ENCODE measurements at regions not wholly inside any gene's neighbourhood (a gene's known extent, or its start where the extent isn't known, plus 50 kb on each side); places are given as distances from the start of the nearest gene placed in this dataset.
"Not testable (repeated sequence)": the region's sequence is repeated elsewhere in the genome, so short reads cannot be mapped to it uniquely, and the experiment has no call there.

DNA sequence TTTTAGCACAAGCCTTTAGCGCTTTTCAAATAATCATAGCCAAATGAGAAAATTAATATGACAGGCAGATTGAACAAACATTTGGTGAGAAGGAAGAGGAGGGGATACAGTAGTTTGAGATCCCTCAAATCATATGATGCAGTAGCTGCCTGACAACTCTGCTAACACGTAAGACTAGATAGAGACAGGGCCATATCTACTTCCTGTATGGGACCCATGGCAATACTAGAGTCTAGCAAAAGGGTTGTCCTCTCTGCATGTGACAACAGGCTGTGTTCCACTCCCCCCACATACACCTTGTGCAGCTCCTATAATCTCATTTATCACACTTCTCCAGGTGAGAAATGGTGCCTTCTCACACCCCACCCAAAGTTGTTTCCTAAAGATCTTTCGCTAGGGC, 106.3 kb upstream of the NBPF26 start:
- not testable (repeated sequence) for DNase-seq (ENCODE audit: low read depth)

DNA sequence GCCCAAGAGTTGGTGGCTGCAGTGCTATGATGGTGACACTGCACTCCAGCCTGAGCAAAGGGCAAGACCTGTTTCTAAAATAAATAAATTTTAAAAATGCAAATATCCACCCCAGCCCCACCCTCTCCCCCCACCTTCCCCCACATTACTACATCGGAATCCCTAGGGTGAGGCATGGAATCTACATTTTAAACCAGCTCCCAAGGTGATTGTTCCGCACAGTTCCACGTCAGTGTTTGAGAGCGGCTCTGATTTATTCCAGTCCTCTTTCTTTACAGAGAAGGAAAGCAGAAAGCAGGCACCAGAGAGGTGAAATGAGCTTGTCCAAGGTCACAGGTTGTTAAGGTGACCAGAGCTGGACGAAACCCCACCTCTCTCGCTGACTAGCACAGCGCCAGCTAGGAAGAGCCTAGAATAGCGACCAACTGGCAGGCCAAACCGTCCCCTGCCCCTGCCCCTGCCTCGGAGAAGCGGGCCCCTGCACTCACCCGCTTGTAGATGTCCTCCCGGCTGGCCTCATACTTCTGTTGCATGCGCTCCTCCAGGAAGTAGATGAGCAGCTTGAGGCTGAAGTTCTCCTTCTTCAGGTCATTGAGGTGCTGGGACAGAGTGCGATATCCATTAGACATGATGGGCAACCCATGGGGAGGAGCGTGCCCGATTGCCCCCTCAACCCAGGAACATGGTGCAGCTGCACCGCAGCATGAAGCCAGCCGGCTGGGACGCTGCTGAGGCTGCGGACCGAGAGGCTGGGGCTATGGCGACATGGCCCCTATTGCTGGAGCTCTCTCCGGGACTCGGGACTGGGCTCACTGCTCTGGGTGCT, 103.7 kb upstream of the NBPF26 start:
- DNase-seq (ENCODE audit: low read depth) = not testable (repeated sequence)

DNA sequence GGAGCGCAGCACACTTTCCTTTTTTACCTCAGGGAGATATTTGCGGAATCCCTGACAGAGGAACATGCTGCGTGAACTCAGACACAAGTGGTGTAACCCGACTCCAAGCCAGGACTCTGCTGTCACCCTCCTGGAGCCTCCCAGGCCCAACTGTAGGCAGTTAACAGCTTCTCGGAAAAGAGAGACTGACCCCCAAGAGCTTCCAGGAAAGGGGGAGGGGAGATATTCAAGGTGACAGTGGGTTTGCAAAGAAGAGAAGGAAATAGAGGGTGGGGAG, 103.1 kb upstream of the NBPF26 start:
- not testable (repeated sequence) for DNase-seq (ENCODE audit: low read depth)

DNA sequence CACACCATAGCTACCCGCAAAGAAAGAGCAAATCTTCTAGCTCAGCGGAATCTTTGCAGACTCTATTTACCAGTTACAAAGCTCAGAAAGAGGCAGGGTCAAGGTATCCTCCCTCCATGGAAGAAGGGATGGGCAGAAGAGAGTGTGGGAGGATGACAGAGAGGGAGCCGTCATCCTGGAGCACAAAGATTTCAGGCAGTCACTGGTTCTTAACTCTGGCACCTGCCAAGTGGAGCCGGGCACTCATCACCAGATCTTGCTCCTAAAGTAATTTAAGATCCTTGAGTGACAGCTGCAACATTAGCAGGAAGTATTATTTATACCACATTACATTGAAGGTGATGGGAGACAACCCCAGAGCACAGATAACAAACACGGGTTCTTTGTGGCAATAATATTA, 102.5 kb upstream of the NBPF26 start:
- not testable (repeated sequence) for DNase-seq (ENCODE audit: low read depth)

DNA sequence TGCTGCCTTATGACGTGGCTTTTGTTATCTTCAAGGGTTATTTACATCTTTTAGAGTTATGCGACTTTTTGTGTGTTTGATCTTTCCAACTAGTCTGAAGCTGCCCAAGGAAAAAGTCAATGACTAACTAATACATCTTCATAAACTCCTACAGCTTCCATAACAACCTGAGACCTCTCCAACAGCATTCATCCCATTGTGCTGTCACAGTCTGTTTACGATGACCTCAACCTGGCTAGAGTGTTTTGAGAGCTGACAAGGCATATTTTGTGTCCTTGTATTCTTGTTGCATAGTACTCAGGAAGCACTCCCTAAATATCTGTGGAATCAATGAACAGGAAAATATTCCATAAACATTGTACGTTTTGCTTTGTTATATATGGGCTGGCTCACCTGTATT, 100.2 kb upstream of the NBPF26 start:
- DNase-seq (ENCODE audit: low read depth) = not testable (repeated sequence)

DNA sequence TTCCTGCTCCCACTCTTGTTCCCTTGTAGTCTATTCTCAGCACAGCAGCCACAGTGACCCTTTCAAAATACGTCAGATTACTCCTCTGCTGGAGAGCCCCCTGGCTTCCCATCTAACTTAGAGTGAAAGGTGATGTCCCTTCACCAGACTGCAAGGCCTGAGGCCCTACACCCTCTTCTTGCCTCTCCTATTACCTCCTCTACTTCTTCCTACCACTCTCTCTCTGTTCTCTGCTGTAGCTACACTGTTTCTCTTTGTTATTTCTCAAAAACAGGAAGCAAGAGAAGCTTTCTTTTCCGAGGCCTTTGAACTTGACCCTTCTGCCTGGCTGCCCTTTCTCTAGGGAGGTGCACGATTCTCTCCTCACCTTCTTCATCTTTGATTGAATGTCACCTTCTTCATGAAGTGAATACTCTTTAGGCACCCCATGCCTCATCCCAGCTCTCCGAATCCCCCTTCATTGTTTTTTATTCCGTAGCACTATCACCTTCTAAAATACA, 99.1 kb upstream of the NBPF26 start:
- not testable (repeated sequence) for DNase-seq (ENCODE audit: low read depth)

DNA sequence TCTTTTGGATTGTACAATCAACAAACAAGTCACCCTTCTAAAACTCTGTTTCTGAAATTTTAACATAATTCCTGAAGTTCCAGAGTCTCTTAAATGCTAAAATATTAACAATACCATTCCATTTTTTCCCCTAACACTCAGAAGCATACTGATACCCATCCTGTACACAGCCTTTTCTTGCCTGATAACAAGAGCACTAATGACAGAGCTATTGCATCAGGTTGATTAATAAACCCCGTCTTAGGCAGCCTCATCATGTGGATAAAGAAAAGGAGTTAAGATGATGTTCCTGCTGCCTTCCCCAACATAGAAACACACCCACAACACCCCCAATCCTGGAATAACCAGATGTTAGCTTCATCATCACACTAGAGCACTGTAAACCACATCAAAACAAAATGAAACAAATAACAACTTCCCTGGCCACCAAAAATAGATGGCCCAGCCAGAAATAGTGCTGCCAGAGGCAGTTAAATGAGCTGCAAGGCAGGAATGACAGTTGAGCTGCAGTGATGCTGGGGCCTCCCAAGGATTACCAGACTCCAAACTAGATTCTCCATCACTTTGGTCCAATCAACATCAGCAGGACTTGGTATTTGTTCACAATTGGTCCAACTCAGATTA, 93.8 kb upstream of the NBPF26 start:
- not testable (repeated sequence) for DNase-seq (ENCODE audit: low read depth)

DNA sequence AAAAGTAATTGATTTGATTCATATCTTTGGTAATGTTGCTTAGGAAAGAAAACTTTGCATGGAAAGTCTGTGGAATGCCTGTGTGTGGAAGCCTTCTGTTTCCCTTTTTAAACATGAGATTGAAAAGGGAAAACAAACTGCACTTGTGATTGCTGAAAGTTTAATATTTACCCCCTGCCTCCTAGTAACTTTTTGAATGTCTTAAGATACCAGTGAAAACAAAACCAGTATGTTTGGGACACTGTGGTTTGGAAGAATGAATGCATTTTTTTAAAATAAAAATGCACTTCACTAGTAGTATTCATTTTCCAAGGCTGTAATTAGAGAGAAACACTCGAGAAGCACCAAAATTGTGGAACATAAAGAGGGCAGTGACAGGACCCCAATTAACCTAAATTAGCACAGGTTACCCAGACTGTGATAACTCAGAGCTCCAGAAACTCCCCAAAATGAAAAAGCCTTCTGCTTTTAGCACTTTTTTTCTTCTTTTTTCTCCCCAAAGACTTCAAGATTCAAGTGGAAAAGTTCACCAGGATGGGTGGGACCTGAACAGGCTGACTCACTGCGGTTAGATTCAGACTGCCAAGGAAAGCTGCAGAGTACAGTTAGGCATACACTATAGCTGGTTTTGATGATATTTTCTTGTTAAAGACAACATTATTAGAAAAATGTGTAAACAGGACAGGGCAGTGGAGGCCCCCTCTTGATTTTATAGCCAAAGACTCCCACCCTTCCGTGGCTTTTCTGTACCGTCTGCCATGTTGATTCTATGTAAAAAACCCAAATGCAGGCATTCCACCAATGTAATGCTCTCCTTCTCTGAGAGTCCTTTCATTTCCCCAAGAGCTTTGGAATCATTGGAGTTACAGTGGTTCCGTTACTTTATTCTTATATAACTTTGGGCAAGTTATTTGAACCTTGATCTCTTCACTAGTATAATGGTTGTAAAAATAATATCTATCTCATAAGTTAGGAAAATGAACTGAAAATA, 88.6 kb upstream of the NBPF26 start:
- not testable (repeated sequence) for DNase-seq (ENCODE audit: low read depth)

DNA sequence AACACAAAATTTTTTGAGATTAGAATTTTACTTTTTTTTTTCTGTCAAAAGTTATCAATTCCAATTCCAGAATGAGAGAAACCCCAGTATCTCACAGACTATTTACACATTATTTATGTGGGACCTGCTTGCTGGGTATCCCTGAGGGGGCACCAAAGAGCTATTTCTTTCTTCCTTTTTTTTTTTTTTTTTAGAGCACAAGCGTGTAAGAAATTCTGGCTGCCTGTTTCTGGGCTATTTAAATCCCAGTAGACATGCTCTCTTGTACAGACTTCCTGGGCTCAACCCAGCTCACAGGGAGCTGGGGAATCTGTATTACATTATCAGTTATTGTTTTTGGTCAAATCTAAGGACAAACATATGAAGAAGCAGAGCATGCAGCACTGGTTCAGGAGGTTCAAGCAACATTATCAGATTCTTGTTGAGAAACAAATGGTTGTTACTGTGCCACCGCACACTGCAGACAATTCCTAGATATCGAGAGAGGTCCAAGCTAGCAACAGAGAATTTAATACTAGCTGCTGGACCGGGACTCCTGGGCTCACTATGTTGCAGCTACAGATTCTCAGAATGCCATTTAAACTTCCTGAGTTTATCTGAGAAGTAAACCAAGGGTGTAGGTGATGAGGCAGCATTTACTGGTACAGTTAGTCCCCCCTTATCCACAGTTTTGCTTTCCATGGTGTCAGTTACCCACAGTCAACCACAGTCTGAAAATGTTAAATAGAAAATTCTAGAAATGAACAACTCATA, 83.3 kb upstream of the NBPF26 start:
- not testable (repeated sequence) for DNase-seq (ENCODE audit: low read depth)

DNA sequence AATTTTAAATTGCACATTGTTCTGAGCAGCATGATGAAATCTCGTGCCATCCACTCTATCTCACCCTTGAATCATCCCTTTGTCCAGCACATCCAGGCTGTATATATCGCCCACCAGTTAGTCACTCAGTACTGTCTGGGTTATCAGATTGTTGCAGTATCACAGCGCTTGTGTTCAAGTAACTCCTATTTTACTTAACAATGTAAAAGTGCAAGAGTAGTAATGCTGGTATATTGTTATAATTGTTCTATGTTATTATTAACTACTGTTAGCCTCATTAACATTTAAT, 82.8 kb upstream of the NBPF26 start:
- not testable (repeated sequence) for DNase-seq (ENCODE audit: low read depth)

DNA sequence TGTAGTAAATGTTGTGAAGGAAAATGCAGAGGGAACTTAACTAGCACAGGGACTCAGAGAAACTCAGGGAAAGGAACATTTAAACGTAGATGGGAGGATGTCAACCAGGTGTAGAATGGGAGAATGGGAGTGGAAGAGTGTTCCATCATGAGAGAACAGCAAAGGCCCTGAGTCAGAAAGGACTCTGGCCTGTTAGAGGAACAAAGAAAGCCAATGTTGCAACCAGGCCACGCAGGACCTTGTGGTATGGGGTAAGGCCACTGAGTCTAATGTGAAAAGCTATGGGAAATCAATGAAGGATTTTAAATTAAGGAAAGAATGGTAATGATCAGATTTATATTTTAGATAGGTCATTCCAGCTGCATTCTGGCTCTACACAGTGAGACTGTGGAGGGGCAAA, 76.6 kb upstream of the NBPF26 start:
- not testable (repeated sequence) for DNase-seq (ENCODE audit: low read depth)

DNA sequence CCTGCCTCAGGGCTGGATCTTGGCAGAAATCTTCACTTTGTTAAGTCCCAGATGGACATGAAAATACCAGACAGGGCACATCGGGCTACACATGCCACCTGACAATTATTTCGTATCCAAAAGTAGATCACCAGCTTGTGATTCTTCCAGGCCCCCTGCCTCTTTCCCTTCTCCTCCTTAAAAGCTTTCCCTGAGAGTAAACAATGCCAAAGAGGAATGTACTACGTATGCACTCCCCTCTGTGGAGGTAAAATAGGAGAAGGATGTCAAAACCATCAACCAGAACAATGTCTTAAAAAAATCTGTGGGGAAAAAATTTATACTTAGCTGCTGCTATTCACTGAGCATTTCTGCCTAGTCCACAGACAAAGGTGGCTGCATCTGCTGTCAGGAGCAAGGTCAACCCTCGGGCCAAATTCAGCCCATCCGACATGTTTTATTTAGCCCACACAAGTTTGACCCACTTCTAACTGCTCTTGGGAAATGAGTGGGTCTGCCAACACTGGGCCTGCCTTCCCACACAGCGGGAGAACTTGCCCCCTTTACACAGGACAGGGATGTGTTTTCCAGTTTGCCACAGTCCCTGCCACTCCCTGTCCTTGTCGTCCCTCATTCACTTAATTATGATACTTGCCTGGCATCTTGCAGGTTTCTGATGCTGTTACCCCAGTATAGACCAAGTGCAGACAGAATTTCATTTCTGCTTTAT, 74.7 kb upstream of the NBPF26 start:
- not testable (repeated sequence) for DNase-seq (ENCODE audit: low read depth)

DNA sequence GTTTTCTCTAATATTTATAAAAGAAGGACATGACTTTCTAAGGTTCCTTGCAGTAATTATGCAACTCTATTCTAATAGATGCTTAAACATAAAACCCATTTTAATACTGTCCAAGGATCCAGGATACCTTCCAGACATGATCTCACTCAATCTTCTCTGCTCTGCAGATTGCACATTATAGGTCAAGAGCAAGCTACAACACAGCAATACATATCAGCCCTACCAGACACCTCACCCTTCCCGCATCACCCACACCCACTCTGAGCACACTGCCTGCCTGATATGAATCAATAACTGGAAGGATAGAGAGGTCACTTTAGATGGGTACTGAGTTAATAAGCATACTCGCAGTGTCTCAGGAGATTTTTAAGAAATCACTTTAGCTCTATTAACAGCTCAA, 74.0 kb upstream of the NBPF26 start:
- not testable (repeated sequence) for DNase-seq (ENCODE audit: low read depth)

DNA sequence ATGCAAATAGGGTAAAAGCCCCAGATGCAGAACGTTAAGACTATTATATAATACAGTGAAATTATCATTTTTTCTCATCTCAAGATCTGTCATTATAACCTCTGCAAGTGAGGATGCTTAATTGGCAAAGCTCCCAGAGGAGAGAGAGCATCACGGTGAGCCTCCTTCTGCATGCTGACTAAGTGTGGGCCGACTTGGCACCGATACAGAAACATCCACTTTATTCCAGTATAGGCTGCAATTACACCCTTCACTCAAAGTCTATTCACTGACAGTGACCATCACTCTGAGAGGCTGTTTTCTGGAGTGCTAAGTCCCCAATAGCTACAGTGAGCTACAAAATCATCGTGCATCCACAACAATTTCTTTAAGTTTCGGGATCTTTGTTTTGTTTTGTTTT, 69.6 kb upstream of the NBPF26 start:
- not testable (repeated sequence) for DNase-seq (ENCODE audit: low read depth)

DNA sequence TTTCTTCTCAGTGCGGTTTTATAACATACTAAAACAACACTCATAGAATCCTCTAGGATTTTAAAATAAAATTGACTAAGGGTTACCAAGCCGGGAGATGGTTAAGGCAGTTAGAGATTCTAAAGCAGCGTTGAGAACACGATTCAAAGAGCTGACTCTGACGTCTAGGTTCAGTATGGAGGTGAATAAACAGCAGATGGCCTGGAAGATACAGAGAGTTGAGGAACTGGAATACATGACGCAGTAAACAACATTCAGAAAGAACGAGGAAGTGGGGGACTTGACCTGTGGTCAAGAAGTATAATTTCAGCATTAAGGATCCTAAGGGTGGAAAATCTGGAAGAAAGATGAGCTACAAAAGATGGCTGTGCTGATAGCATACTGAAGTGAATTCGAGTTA, 68.4 kb upstream of the NBPF26 start:
- DNase-seq (ENCODE audit: low read depth) = not testable (repeated sequence)

DNA sequence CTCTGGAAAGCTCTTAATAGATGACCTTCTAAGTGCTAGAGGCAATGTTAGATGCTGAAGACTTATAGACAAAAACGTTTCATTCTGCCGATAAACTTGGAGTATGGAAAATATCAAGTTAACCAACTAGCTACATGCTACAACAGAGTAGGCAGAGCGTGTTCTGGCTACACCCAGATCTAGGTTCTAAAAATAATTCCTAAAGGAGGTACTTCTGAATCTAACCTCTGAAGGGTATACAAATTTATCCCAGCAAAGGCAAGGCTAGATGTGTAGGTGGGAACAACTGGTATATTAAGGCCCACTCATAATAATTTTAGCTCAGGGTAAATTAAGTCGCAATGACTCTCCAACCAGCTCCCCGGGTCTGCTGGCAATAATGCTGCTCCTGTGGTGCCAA, 67.6 kb upstream of the NBPF26 start:
- DNase-seq (ENCODE audit: low read depth) = not testable (repeated sequence)

DNA sequence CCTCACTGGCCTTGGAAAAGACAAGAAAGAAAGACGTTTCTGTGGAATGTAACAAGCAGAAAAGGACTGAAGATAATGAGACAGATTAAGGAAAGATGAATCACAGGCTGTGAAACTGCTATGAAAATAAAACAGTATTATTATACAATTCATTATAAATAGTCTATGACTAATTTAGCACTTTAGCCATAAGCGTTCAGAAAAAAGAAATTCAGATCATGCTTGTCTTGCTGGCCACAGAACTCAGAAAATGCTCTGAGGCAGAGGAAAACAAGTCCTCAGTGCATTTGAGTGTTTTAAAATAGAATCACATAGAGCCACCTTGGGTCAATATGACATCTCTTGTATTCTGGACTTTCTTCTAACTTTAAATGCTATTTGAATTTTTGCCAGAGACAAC, 65.9 kb upstream of the NBPF26 start:
- DNase-seq (ENCODE audit: low read depth) = not testable (repeated sequence)

DNA sequence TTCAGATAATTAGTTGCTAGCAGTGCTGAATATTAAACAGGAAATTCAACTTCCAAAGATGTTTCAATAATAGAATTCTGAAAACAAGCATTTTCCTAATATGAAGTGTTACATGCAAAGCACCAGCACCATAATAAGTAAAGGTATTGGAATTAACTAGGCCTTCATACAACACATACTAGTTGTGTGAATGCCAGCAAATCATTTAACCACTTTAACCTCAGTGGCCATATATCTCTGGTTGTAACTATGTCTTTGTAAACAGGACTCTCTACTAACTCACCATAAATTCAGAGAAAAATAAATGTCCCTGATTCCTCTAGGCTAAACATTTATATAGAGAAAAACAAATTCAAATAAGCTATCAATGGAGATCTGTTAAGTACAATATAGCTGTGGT, 65.1 kb upstream of the NBPF26 start:
- not testable (repeated sequence) for DNase-seq (ENCODE audit: low read depth)

DNA sequence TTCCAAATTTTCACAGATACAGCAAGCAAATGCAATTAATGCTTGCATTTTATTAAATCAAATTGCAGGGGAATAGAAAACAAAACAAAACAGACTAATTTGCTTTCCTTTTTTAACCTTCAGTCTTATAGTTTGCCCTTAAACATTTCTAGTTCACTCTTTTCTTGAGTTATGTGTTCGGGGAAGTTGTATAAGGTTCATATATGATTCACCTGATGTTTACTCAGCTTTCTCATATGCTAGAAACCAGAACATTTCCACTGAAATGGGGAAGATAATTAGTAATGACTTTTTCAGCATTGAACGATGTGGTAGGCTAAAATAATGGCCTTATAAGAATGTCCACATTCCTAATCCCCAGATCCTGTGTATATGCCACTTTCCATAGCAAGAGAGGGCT, 64.6 kb upstream of the NBPF26 start:
- DNase-seq (ENCODE audit: low read depth) = not testable (repeated sequence)

DNA sequence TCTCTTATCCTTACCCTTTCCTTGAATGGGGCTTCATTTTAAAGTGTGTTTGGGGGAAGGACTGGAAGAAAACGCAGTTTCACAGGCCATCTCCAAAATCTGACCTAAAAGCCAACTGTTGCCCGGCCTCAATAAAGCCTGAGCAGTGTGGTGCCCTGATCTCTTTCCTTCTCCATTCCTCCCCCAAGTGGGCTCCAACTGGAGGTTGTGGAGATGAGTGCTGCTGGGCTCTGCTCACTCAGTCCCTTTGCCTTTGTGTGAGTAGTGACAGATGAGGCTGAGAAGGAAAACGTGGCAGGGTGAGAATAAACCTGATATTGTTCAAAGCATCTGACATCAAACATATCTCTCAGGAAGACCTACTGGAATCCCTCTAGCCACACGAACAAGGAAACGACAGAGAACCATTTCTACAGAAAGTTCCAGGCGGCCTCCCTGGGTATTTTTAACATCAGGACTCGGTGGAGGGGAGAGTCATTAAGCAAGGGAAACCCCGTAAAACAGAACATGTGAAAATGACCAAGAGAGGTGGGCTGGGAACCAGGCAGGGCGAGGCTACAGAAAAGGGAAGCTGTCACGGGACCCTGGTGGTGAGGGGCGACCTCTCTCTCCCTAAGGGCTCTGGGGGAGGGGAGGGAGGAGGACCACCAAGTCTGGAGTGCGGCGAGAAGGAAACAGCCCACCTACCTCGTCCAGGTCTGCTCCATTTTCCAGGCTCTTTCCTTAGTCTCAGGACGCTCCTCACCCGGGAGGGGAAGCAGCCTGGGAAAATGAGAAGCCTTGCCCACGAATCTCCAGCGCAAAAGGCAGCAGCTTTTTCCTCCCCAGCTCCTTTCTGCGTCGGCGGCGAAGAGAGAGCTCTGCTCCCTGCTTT, 59.1 kb upstream of the NBPF26 start:
- not testable (repeated sequence) for DNase-seq (ENCODE audit: low read depth)
